GM21825 (cell line): ENCODE measurements at regions not wholly inside any gene's neighbourhood (a gene's known extent, or its start where the extent isn't known, plus 50 kb on each side); places are given as distances from the start of the nearest gene placed in this dataset.
A peak's percentile ranks its signal among the peaks of the same experiment; 100 is the strongest.
"Not testable (repeated sequence)": the region's sequence is repeated elsewhere in the genome, so short reads cannot be mapped to it uniquely, and the experiment has no call there.

ENCODE experiments used
- ATAC-seq: cut with Tn5 transposase; IDR thresholded peaks from one replicate; pipeline ENCODE4 v1.9.1; 2021; ENCODE audit warnings: mild to moderate bottlenecking, moderate library complexity; ENCODE audit not compliant: unreplicated experiment

GRCh38 chr16:62258931-62259435 is 222.7 kb upstream of the CDH8 start:
- ATAC-seq: not testable (repeated sequence)

GRCh38 chr16:62256406-62256805 is 220.2 kb upstream of the CDH8 start:
- ATAC-seq: no peak

GRCh38 chr16:62254847-62255246 is 218.6 kb upstream of the CDH8 start:
- ATAC-seq: no peak

- ATAC-seq: no peak
These were observed 218.1 kb upstream of the CDH8 start for GRCh38 chr16:62254372-62254771.

GRCh38 chr16:62253966-62254365 is 217.7 kb upstream of the CDH8 start:
- ATAC-seq: no peak

GRCh38 chr16:62249069-62249468 is 212.8 kb upstream of the CDH8 start:
- ATAC-seq: no peak

GRCh38 chr16:62240722-62241121 is 204.5 kb upstream of the CDH8 start:
- no peak for ATAC-seq

GRCh38 chr16:62225675-62226074 is 189.4 kb upstream of the CDH8 start:
- ATAC-seq: peak; percentile 95

GRCh38 chr16:62224646-62225209 is 188.5 kb upstream of the CDH8 start:
- ATAC-seq: no peak

- ATAC-seq: no peak
These were observed 180.6 kb upstream of the CDH8 start for GRCh38 chr16:62216837-62217236.

- no peak for ATAC-seq
These were observed 177.5 kb upstream of the CDH8 start for GRCh38 chr16:62213763-62214162.

GRCh38 chr16:62208934-62209333 is 172.7 kb upstream of the CDH8 start:
- ATAC-seq: no peak

GRCh38 chr16:62205459-62205858 is 169.2 kb upstream of the CDH8 start:
- no peak for ATAC-seq

- ATAC-seq: no peak
These were observed 165.7 kb upstream of the CDH8 start for GRCh38 chr16:62201911-62202310.

GRCh38 chr16:62194828-62195227 is 158.6 kb upstream of the CDH8 start:
- no peak for ATAC-seq

- ATAC-seq: no peak
These were observed 154.2 kb upstream of the CDH8 start for GRCh38 chr16:62190426-62190825.

GRCh38 chr16:62177351-62178203 is 141.3 kb upstream of the CDH8 start:
- no peak for ATAC-seq

- no peak for ATAC-seq
These were observed 134.4 kb upstream of the CDH8 start for GRCh38 chr16:62170642-62171041.

GRCh38 chr16:62167551-62167950 is 131.3 kb upstream of the CDH8 start:
- no peak for ATAC-seq

- no peak for ATAC-seq
These were observed 121.3 kb upstream of the CDH8 start for GRCh38 chr16:62157544-62157943.

- no peak for ATAC-seq
These were observed 120.7 kb upstream of the CDH8 start for GRCh38 chr16:62156971-62157370.

GRCh38 chr16:62149631-62150030 is 113.4 kb upstream of the CDH8 start:
- no peak for ATAC-seq
